ENCODE measurements at regions not wholly inside any gene's neighbourhood (a gene's known extent, or its start where the extent isn't known, plus 50 kb on each side); places are given as distances from the start of the nearest gene placed in this dataset.
A peak's percentile ranks its signal among the peaks of the same experiment; 100 is the strongest.

GRCh38 chr9:24624481-24624880 lies 78.8 kb upstream of the IZUMO3 start:
- H3K4me3 ChIP-seq = no peak overlapping the region
- no peaks in the 10 kb centered on the region for H3K27me3 ChIP-seq
- TF ChIP-seq EP300 (IDR thresholded peaks at IDR 0.05; ENCODE audit: low read depth) = no peak
- no peak for TF ChIP-seq POLR2A (IDR thresholded peaks at IDR 0.05)
- no peak for TF ChIP-seq POLR2AphosphoS5 (IDR thresholded peaks at IDR 0.05)
- TF ChIP-seq CTCF (IDR thresholded peaks at IDR 0.05) = no peak
- no peaks in the 10 kb centered on the region for H3K36me3 ChIP-seq
- intact Hi-C loops (cut with DNase I; ENCODE audit: low total_unique reads) (no loop called here), in situ Hi-C loops (cut with MboI; ENCODE audit: low pct_ligation_motif_present in 1 of 4, low pct_unique_long_range_greater_than_20kb in 1 of 4, low sequenced_read_pairs in 3 of 4) (loop anchor here in 1 of 4 donors (10.0 kb wide), 1 partner anchor 60 kb away; no protein-coding TSS in a partner anchor)
- no peak overlapping the region for H3K27ac ChIP-seq
- no peak for DNase-seq
- H3K4me1 ChIP-seq = no peaks in the 10 kb centered on the region
- H3K9me3 ChIP-seq = no peaks in the 10 kb centered on the region

- Histone ChIP-seq H3K27me3 (no peaks in the 10 kb centered on the region), H3K4me3 (no peak overlapping the region), H3K27ac (no peak overlapping the region), H3K4me1 (no peaks in the 10 kb centered on the region), H3K9me3 (no peaks in the 10 kb centered on the region), H3K36me3 (no peaks in the 10 kb centered on the region)
- intact Hi-C loops (cut with DNase I; ENCODE audit: low total_unique reads) (no loop called here), in situ Hi-C loops (cut with MboI; ENCODE audit: low pct_ligation_motif_present in 1 of 4, low pct_unique_long_range_greater_than_20kb in 1 of 4, low sequenced_read_pairs in 3 of 4) (loop anchor here in 1 of 4 donors (10.0 kb wide), 1 partner anchor 56 kb away; no protein-coding TSS in a partner anchor)
- no peak for DNase-seq
- TF ChIP-seq EP300 (IDR thresholded peaks at IDR 0.05; ENCODE audit: low read depth) (no peak), POLR2A (IDR thresholded peaks at IDR 0.05) (no peak), CTCF (IDR thresholded peaks at IDR 0.05) (no peak), POLR2AphosphoS5 (IDR thresholded peaks at IDR 0.05) (no peak)
These were observed 75.0 kb upstream of the IZUMO3 start for GRCh38 chr9:24620741-24621140.

- no peaks in the 10 kb centered on the region for H3K9me3 ChIP-seq
- no peaks in the 10 kb centered on the region for H3K36me3 ChIP-seq
- intact Hi-C loops (cut with DNase I; ENCODE audit: low total_unique reads) (no loop called here), in situ Hi-C loops (cut with MboI; ENCODE audit: low pct_ligation_motif_present in 1 of 4, low pct_unique_long_range_greater_than_20kb in 1 of 4, low sequenced_read_pairs in 3 of 4) (no loop called here)
- H3K4me3 ChIP-seq = no peak overlapping the region
- DNase-seq = no peak
- no peak overlapping the region for H3K27ac ChIP-seq
- 86% methylated on average over 1 of the region's 1 CpG; no CpG with 5 or more reads in 1 of the 2 donors for WGBS, 2 donors (ENCODE audit: low coverage in 1 of 2)
- H3K4me1 ChIP-seq = no peaks in the 10 kb centered on the region
- no peak for TF ChIP-seq POLR2A (IDR thresholded peaks at IDR 0.05)
- TF ChIP-seq CTCF (IDR thresholded peaks at IDR 0.05) = peak in 1 of 5 experiments; percentile 8
- no peak for TF ChIP-seq EP300 (IDR thresholded peaks at IDR 0.05; ENCODE audit: low read depth)
- H3K27me3 ChIP-seq = no peaks in the 10 kb centered on the region
These were observed 71.2 kb upstream of the IZUMO3 start for GRCh38 chr9:24616863-24617262.

- no peak overlapping the region for H3K27ac ChIP-seq
- H3K4me3 ChIP-seq = no peak overlapping the region
- no peaks in the 10 kb centered on the region for H3K9me3 ChIP-seq
- no peaks in the 10 kb centered on the region for H3K27me3 ChIP-seq
- 37 to 47% methylated on average over 1 to 2 of the region's 2 CpGs for WGBS, 2 donors (ENCODE audit: low coverage in 1 of 2)
- DNase-seq = no peak
- in situ Hi-C loops (cut with MboI; ENCODE audit: low pct_ligation_motif_present in 1 of 4, low pct_unique_long_range_greater_than_20kb in 1 of 4, low sequenced_read_pairs in 3 of 4) (no loop called here), intact Hi-C loops (cut with DNase I; ENCODE audit: low total_unique reads) (no loop called here)
- TF ChIP-seq EP300 (IDR thresholded peaks at IDR 0.05; ENCODE audit: low read depth) (no peak), POLR2AphosphoS5 (IDR thresholded peaks at IDR 0.05) (no peak), CTCF (IDR thresholded peaks at IDR 0.05) (no peak), POLR2A (IDR thresholded peaks at IDR 0.05) (no peak)
- H3K4me1 ChIP-seq = no peaks in the 10 kb centered on the region
- H3K36me3 ChIP-seq = no peaks in the 10 kb centered on the region
These were observed 68.4 kb upstream of the IZUMO3 start for GRCh38 chr9:24614070-24614469.

Measured in transverse colon (tissue), 4 donors.